Fibroblast of the aortic adventitia (primary cell): ENCODE measurements at regions not wholly inside any gene's neighbourhood (a gene's known extent, or its start where the extent isn't known, plus 50 kb on each side); places are given as distances from the start of the nearest gene placed in this dataset.

Experiments used
- DNase-seq: peaks from one replicate; pipeline ENCODE4 v3.0.0-alpha.2; 2010; ENCODE audit warnings: low read depth
- H3K4me3 ChIP-seq: 2 replicates; pipeline ENCODE4 v1.5.1; 2011; ENCODE audit warnings: low read depth, mild to moderate bottlenecking, control low read depth, low read length, moderate library complexity
- CTCF ChIP-seq: IDR thresholded peaks from 2 replicates; pipeline ENCODE4 v1.5.1; 2011; ENCODE audit warnings: mild to moderate bottlenecking, low read length, control low read depth, inconsistent platforms; ENCODE audit not compliant: insufficient read depth

GRCh38 chr22:27499121-27499520, 302.4 kb downstream of the MN1 start:
- DNase-seq = no peak
- no peak for TF ChIP-seq CTCF
- no peak overlapping the region for H3K4me3 ChIP-seq

GRCh38 chr22:27501191-27501936, 300.2 kb downstream of the MN1 start:
- no peak for DNase-seq
- no peak for TF ChIP-seq CTCF
- no peak overlapping the region for H3K4me3 ChIP-seq

GRCh38 chr22:27502327-27502726, 299.2 kb downstream of the MN1 start:
- no peak overlapping the region for H3K4me3 ChIP-seq
- TF ChIP-seq CTCF = no peak
- no peak for DNase-seq

GRCh38 chr22:27504360-27505253, 296.9 kb downstream of the MN1 start:
- no peak for DNase-seq
- no peak for TF ChIP-seq CTCF

DNA sequence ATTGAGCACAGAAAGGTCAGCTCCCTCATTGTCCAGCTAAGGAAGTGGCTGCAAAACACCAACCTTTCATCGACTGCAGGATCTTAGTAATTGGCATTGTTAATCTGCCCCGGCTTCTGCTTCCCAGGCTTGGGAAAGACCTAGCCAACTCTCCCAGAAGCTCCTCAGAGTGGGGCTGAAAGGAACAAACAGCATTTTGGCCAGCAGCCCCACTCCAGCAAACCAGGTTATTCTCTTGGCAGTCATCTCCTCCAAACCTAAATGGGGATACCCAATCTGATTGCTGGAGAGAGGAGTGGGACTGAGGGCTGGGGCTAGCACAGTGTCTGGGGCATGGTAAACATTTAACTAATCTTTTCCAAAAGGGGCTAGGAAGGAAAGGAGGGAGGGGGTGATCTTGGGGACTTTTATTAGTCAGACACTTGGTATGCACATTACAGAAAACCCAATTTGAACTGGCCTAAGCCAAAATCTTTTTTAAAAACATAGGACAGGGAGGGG, 294.4 kb downstream of the MN1 start:
- H3K4me3 ChIP-seq = no peak overlapping the region
- DNase-seq = peak; percentile 72
- TF ChIP-seq CTCF = no peak

More at GRCh38 chr22:27504360-27505253, 296.9 kb downstream of the MN1 start:
- no peak overlapping the region for H3K4me3 ChIP-seq

GRCh38 chr22:27507935-27508526, 293.5 kb downstream of the MN1 start:
- no peak overlapping the region for H3K4me3 ChIP-seq
- no peak for TF ChIP-seq CTCF
- DNase-seq = peak; percentile 35
